Stomach (tissue), 4 donors: ENCODE measurements at regions not wholly inside any gene's neighbourhood (a gene's known extent, or its start where the extent isn't known, plus 50 kb on each side); places are given as distances from the start of the nearest gene placed in this dataset.
"Not testable (repeated sequence)": the region's sequence is repeated elsewhere in the genome, so short reads cannot be mapped to it uniquely, and the experiment has no call there.

Experiments
- POLR2A ChIP-seq, 4 donors: fragments of 450-650 bp; IDR thresholded peaks; one replicate each; pipeline ENCODE4 v1.6.1; 2016; ENCODE audit warnings: antibody characterized with exemption in 4 of 4, control low read depth in 2 of 4, mild to moderate bottlenecking in 1 of 4, moderate library complexity in 1 of 4
- TF ChIP-seq, protein P1 (sequence below), 7 experiments: fragments of 450-650 bp in 4 of 7; fragments of 200-600 bp in 3 of 7; sonication (generic) in 3 of 7; IDR thresholded peaks; one replicate each; pipeline ENCODE4 v1.5.1; 2016 to 2019; ENCODE audit warnings: antibody characterized with exemption in 7 of 7, control low read depth in 2 of 7, mild to moderate bottlenecking in 1 of 7

DNA sequence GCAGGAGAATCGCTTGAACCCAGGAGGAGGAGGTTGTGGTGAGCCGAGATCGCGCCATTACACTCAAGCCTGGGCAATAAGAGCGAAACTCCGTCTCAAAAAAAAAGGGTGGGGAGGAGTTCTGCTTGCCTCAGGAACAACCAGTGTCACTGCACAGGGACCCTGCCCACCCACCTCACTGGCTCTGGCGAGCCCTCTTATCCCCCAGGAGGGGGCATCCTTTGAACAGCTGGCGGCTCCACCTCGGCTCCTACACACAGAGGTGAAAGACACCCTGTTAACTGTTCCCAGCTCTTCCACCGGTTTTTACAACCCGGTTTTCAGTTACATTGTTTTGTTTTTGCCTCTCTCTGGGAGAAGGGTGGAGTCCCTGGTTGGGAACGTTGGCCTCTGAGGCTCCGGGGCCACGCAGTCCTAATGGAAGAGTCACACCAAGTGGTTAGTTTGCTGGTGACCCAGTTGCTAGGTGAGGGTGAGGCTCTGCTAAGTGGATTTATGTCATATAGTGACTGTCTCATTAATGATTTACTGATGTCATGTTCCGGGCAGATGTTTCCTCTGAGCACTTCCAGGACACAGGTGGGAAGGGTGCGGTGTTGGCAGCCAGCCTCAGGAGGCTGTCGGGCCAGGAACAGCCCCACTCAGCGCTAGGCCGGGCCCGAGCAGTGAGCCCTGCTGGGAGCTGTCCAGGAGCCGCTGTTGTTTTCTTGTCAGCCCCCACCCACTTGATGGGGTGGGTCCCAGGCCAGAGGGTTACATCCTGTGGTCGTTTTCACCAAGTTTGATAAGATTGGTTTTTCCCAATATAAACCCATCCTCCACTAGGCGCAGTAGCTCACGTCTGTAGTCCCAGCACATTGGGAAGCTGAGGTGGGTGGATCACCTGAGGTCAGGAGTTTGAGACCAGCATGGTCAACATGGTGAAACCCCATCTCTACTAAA lies 4474.3 kb upstream of the OR11H1 start:
- TF ChIP-seq, protein P1, sequence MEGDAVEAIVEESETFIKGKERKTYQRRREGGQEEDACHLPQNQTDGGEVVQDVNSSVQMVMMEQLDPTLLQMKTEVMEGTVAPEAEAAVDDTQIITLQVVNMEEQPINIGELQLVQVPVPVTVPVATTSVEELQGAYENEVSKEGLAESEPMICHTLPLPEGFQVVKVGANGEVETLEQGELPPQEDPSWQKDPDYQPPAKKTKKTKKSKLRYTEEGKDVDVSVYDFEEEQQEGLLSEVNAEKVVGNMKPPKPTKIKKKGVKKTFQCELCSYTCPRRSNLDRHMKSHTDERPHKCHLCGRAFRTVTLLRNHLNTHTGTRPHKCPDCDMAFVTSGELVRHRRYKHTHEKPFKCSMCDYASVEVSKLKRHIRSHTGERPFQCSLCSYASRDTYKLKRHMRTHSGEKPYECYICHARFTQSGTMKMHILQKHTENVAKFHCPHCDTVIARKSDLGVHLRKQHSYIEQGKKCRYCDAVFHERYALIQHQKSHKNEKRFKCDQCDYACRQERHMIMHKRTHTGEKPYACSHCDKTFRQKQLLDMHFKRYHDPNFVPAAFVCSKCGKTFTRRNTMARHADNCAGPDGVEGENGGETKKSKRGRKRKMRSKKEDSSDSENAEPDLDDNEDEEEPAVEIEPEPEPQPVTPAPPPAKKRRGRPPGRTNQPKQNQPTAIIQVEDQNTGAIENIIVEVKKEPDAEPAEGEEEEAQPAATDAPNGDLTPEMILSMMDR (IDR thresholded peaks at IDR 0.05): not testable (repeated sequence)
- TF ChIP-seq POLR2A (IDR thresholded peaks at IDR 0.05): not testable (repeated sequence)
